ENCODE measurements at regions not wholly inside any gene's neighbourhood (a gene's known extent, or its start where the extent isn't known, plus 50 kb on each side); places are given as distances from the start of the nearest gene placed in this dataset.

GRCh38 chr22:49136816-49137180 lies 690.9 kb downstream of the BRD1 start:
- in situ Hi-C loops (cut with HindIII; ENCODE audit: low sequenced_read_pairs): no loop called here
- TF ChIP-seq CTCF (IDR thresholded peaks at IDR 0.05; ENCODE audit: low read depth, low read length, missing control alignments): no peak

DNA sequence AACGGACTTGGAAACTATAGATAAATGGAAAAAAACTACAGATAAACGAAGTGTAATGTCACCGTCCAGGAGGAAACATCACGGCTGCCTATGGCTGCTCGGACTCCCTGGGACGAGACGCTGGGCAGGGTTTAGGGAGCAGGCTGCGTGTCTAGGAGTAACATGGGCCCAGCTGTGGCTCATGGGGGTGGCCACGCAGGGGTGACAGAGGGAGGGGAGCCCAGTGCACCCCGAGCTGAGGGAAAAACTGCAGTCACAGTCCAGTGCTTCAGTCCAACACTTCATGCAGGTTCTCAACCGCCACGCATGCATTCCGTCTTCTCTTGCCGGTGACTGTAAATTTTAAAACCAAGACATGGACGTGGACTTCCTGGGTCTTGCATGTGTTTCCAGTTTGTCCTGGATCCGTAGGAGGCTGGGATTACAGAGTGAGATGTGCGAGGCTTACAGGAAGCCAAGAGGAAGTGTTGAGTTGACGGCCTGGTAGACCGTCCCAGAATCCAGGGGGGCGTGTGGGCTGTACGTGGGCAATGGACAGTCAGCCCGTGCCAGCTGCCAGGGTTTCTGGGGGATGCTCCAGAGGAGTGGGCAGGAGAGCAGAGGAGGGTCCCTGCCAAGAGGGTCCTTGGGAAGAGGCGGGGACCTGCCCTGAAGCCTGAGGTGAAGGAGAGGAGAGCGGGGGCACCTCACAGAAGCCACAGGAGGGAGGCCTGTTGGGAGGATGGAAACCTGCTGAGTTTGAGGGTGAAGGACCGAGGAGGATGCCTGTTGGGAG lies 691.4 kb downstream of the BRD1 start:
- TF ChIP-seq CTCF (IDR thresholded peaks at IDR 0.05; ENCODE audit: low read depth, low read length, missing control alignments): no peak
- DNase-seq (ENCODE audit: low read depth): no peak
- in situ Hi-C loops (cut with HindIII; ENCODE audit: low sequenced_read_pairs): no loop called here
- no peak overlapping the region for H3K4me3 ChIP-seq (ENCODE audit: low read depth, low read length)

More at GRCh38 chr22:49136816-49137180, 690.9 kb downstream of the BRD1 start:
- no peak for DNase-seq (ENCODE audit: low read depth)
- H3K4me3 ChIP-seq (ENCODE audit: low read depth, low read length): no peak overlapping the region

DNA sequence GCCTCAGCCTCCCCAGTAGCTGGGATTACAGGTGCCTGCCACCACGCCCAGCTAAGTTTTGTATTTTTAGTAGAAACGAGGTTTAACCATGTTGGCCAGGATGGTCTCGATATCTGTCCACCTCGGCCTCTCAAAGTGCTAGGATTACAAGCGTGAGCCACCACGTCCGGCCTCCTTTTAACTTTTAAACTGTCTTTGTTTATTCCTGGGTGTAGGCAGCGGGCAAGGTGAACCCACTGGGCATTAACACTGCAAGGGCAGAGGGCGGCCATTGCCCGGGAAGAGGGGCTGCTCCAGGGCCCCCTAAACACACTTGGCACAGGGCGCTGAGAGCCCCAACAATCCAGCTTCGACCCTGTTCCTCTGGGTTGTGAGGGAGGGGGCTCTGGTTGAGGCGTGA lies 693.6 kb downstream of the BRD1 start:
- in situ Hi-C loops (cut with HindIII; ENCODE audit: low sequenced_read_pairs): no loop called here
- H3K4me3 ChIP-seq (ENCODE audit: low read depth, low read length): no peak overlapping the region
- DNase-seq (ENCODE audit: low read depth): no peak
- no peak for TF ChIP-seq CTCF (IDR thresholded peaks at IDR 0.05; ENCODE audit: low read depth, low read length, missing control alignments)

DNA sequence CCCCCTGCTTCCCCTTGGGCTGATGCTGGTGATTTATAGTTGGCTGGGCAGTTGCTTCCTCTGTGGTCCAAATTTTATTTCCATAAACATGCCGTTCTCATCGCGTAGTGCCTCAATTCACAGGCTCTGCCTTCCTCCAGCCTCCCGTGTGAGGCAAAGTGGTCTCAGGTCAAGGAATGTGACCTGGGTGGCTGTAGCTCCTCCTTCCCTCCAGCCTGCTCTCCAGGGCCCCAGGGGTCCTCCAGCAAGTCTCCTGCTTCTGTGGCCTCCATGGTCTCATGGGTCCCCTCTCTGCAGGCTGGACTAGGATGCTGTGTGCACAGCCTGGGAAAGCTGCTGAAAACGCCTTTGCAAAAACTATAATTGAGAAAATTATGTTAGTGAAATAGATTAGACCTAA lies 694.1 kb downstream of the BRD1 start:
- in situ Hi-C loops (cut with HindIII; ENCODE audit: low sequenced_read_pairs): no loop called here
- TF ChIP-seq CTCF (IDR thresholded peaks at IDR 0.05; ENCODE audit: low read depth, low read length, missing control alignments): no peak
- no peak overlapping the region for H3K4me3 ChIP-seq (ENCODE audit: low read depth, low read length)
- no peak for DNase-seq (ENCODE audit: low read depth)

DNA sequence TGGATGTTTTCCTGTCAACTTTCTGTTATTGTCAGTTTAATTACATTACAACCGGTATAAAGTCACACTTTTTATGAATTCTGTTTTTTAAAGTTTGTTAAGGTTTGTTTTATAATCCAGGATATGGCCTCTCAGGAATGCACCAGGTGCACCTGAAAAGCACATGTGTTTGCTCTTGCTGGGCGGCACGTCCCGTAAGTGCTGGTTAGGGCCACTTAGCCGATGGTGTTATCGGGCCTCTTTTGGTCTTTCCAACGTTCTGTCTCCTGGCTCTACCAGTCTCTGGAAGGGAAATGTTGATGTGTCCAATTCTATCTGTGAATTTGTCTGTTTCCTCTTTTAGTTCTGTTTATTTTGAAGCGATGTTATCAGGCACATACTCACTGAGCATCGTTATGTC lies 695.7 kb downstream of the BRD1 start:
- H3K4me3 ChIP-seq (ENCODE audit: low read depth, low read length): no peak overlapping the region
- in situ Hi-C loops (cut with HindIII; ENCODE audit: low sequenced_read_pairs): no loop called here
- DNase-seq (ENCODE audit: low read depth): no peak
- no peak for TF ChIP-seq CTCF (IDR thresholded peaks at IDR 0.05; ENCODE audit: low read depth, low read length, missing control alignments)

GRCh38 chr22:49129736-49130135 lies 697.9 kb downstream of the BRD1 start:
- no peak for DNase-seq (ENCODE audit: low read depth)
- no peak for TF ChIP-seq CTCF (IDR thresholded peaks at IDR 0.05; ENCODE audit: low read depth, low read length, missing control alignments)
- H3K4me3 ChIP-seq (ENCODE audit: low read depth, low read length): no peak overlapping the region
- in situ Hi-C loops (cut with HindIII; ENCODE audit: low sequenced_read_pairs): no loop called here
